ENCODE measurements at regions not wholly inside any gene's neighbourhood (a gene's known extent, or its start where the extent isn't known, plus 50 kb on each side); places are given as distances from the start of the nearest gene placed in this dataset.

DNA sequence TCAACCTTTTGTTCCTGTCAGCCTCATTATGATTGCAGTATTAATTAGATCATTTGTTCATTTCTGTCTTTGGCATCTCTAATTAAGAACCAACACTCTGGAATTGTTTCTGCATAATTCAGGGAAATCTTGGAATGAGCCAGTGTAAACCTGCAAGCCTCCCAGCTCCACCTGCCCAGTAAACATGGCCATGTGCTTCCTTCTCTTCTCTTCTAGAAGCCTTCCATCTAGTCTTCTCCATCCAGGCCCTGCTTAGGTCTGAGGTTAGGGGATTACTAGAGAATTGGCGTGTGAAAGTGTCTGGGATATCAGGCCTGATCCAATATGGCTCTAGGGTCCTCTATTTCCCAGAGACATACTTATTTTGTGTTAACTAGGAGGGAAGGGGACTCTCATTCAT lies 528.0 kb downstream of the AACS start:
- FAIRE-seq: no peak
- ChIA-PET POLR2A (no interaction called here), CTCF (no interaction called here)
- Histone ChIP-seq H3K9me3 (replicated peaks; ENCODE audit: control insufficient read depth, insufficient read depth, low read length) (peaks cover 6% of the 10 kb centered on the region), H3K27me3 (ENCODE audit: control insufficient read depth in 2 of 2, insufficient read depth in 2 of 2, low read length in 2 of 2) (no peaks in the 10 kb centered on the region), H3K4me2 (ENCODE audit: insufficient read depth, low read length) (no peak overlapping the region), H3K9ac (replicated peaks; ENCODE audit: extremely low read depth, insufficient read depth, low read length) (no peak overlapping the region), H3K4me1 (ENCODE audit: control insufficient read depth, extremely low read depth, insufficient read depth, low read length) (no peaks in the 10 kb centered on the region), H3K36me3 (ENCODE audit: control insufficient read depth in 2 of 2, extremely low read depth in 1 of 2, insufficient read depth in 2 of 2, low read length in 2 of 2) (no peaks in the 10 kb centered on the region), H2AFZ (ENCODE audit: low read depth, low read length) (no peak overlapping the region), H3K27ac (ENCODE audit: insufficient read depth, low read depth, low read length) (no peak overlapping the region), H4K20me1 (replicated peaks; ENCODE audit: control insufficient read depth, extremely low read depth, insufficient read depth, low read length) (no peaks in the 10 kb centered on the region), H3K4me3 (replicated peaks in 1 of 3; ENCODE audit: insufficient read depth in 1 of 3, low read depth in 1 of 3, low read length in 3 of 3) (no peak overlapping the region), H3K9me1 (replicated peaks; ENCODE audit: control insufficient read depth, extremely low read depth, insufficient read depth, low read length) (no peaks in the 10 kb centered on the region), H3K79me2 (ENCODE audit: control insufficient read depth, insufficient read depth, low read length) (no peaks in the 10 kb centered on the region)
- BruUV-seq (replicated peaks): no TSS peak
- DNase-seq (ENCODE audit: low read depth, low spot score): no peak
- no peak for TF ChIP-seq MYC (IDR thresholded peaks at IDR 0.05; ENCODE audit: low read depth, low read length)
- TF ChIP-seq POLR2AphosphoS5 (IDR thresholded peaks at IDR 0.05; ENCODE audit: insufficient read depth, low read depth, low read length): no peak
- no peak for TF ChIP-seq GATA2 (IDR thresholded peaks at IDR 0.05; ENCODE audit: insufficient read depth, insufficient read length, low read depth, low read length)
- TF ChIP-seq, protein P1, sequence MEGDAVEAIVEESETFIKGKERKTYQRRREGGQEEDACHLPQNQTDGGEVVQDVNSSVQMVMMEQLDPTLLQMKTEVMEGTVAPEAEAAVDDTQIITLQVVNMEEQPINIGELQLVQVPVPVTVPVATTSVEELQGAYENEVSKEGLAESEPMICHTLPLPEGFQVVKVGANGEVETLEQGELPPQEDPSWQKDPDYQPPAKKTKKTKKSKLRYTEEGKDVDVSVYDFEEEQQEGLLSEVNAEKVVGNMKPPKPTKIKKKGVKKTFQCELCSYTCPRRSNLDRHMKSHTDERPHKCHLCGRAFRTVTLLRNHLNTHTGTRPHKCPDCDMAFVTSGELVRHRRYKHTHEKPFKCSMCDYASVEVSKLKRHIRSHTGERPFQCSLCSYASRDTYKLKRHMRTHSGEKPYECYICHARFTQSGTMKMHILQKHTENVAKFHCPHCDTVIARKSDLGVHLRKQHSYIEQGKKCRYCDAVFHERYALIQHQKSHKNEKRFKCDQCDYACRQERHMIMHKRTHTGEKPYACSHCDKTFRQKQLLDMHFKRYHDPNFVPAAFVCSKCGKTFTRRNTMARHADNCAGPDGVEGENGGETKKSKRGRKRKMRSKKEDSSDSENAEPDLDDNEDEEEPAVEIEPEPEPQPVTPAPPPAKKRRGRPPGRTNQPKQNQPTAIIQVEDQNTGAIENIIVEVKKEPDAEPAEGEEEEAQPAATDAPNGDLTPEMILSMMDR (IDR thresholded peaks at IDR 0.05; ENCODE audit: extremely low read depth in 1 of 2, insufficient read depth in 1 of 2, low read depth in 1 of 2, low read length in 2 of 2): no peak
- no peak for TF ChIP-seq JUN (IDR thresholded peaks at IDR 0.05; ENCODE audit: borderline replicate concordance, insufficient read depth, insufficient read length, low read depth)
- no peak for TF ChIP-seq FOS (IDR thresholded peaks at IDR 0.05; ENCODE audit: borderline replicate concordance, insufficient read depth, low read length)
- TF ChIP-seq, protein P2, sequence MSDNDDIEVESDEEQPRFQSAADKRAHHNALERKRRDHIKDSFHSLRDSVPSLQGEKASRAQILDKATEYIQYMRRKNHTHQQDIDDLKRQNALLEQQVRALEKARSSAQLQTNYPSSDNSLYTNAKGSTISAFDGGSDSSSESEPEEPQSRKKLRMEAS (IDR thresholded peaks at IDR 0.05; ENCODE audit: insufficient read depth, insufficient read length): no peak
- TF ChIP-seq POLR2A (IDR thresholded peaks at IDR 0.05; ENCODE audit: low read depth, low read length): no peak
- no peak for TF ChIP-seq EZH2 (IDR thresholded peaks at IDR 0.05; ENCODE audit: borderline replicate concordance, low read depth, low read length, severe bottlenecking)
- dilution Hi-C loops (cut with MboI; ENCODE audit: extremely low pct_ligation_motif_present, low sequenced_read_pairs): no loop called here
- intact Hi-C loops (cut with micrococcal nuclease): no loop called here

All from endothelial cell of umbilical vein (primary cell).